Skeletal muscle satellite cell (primary cell): ENCODE measurements at regions not wholly inside any gene's neighbourhood (a gene's known extent, or its start where the extent isn't known, plus 50 kb on each side); places are given as distances from the start of the nearest gene placed in this dataset.
"Not testable (repeated sequence)": the region's sequence is repeated elsewhere in the genome, so short reads cannot be mapped to it uniquely, and the experiment has no call there.

Experiments used
- H3K27me3 ChIP-seq: 2 replicates; pipeline ENCODE4 v1.7.0; 2013; ENCODE audit warnings: low read length; ENCODE audit not compliant: control insufficient read depth, insufficient read depth
- H3K36me3 ChIP-seq: 2 replicates; pipeline ENCODE4 v1.7.0; 2013; ENCODE audit warnings: mild to moderate bottlenecking, control low read depth, low read length; ENCODE audit not compliant: insufficient read depth
- H3K4me1 ChIP-seq: 2 replicates; pipeline ENCODE4 v1.7.0; 2013; ENCODE audit warnings: low read length; ENCODE audit not compliant: control insufficient read depth, insufficient read depth
- H3K4me2 ChIP-seq: 2 replicates; pipeline ENCODE4 v1.7.0; 2013; ENCODE audit warnings: mild to moderate bottlenecking, low read length
- H3K4me3 ChIP-seq: 2 replicates; pipeline ENCODE4 v1.7.0; 2013; ENCODE audit warnings: low read length
- H3K9ac ChIP-seq: 2 replicates; pipeline ENCODE4 v1.7.0; 2013; ENCODE audit warnings: mild to moderate bottlenecking, low read depth, low read length, moderate library complexity
- H3K9me3 ChIP-seq: replicated peaks from 2 replicates; pipeline ENCODE4 v1.7.0; 2013; ENCODE audit warnings: mild to moderate bottlenecking, control low read depth, low read length

DNA sequence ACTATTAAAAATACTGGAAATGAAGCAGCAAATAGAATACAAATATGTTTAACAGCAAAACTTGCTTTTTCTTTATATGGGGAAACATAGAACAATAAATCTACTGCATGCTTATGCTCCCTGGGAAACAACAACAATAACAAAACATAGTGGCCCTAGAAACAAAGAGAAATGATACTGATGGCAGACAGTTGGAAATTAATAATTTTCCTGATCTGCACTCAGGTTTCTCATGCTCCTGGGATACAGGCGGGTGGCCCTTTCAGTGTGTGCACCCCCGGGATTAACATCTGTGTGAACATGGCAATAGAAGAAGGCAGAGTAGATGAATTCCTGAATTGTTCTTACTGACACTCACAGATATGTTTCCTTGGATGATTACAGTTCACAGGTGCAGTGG, 209.2 kb upstream of the TBX18 start:
- Histone ChIP-seq H3K4me1 (peaks cover 9% of the 10 kb centered on the region), H3K36me3 (no peaks in the 10 kb centered on the region), H3K27me3 (peaks cover 3% of the 10 kb centered on the region), H3K9me3 (no peaks in the 10 kb centered on the region), H3K4me3 (no peak overlapping the region), H3K4me2 (no peak overlapping the region), H3K9ac (no peak overlapping the region)

GRCh38 chr6:84967965-84968364, 203.6 kb upstream of the TBX18 start:
- no peaks in the 10 kb centered on the region for H3K36me3 ChIP-seq
- H3K4me3 ChIP-seq = no peak overlapping the region
- H3K9me3 ChIP-seq = no peaks in the 10 kb centered on the region
- peaks cover 3% of the 10 kb centered on the region for H3K27me3 ChIP-seq
- no peak overlapping the region for H3K4me2 ChIP-seq
- no peaks in the 10 kb centered on the region for H3K4me1 ChIP-seq
- H3K9ac ChIP-seq = no peak overlapping the region

GRCh38 chr6:84967389-84967788, 203.0 kb upstream of the TBX18 start:
- Histone ChIP-seq H3K4me1 (no peaks in the 10 kb centered on the region), H3K36me3 (no peaks in the 10 kb centered on the region), H3K4me2 (no peak overlapping the region), H3K9me3 (no peaks in the 10 kb centered on the region), H3K9ac (no peak overlapping the region), H3K4me3 (no peak overlapping the region), H3K27me3 (peaks cover 3% of the 10 kb centered on the region)

DNA sequence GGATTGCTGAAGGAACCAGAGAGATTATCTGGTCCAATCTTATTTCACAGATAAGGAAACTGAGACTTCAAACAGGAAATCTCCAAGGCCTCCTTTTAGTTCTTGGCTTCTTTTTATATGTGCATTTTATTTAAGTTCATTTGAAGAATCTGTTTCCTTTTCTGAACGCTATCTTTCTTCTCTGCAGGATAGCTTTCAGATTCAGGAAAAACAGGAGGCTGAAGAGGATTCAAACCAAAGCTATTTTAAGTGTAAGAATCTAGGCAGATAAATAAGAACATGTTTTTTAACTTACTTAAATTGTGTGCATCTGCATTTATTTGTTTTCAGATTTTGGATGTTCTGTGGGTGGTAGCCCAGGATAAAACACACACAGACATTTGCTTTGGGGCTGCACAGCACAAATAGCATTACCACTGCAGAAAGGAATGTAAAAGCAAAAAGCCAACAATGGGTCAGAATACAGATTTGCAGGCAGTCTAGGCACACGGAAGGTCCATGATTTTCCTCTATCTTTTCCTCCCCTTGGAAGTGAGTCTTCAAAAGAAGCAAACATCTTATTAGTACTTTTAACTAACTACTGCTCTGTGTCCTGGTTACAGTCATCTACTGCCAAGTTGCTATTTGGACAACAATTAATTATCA, 188.8 kb upstream of the TBX18 start:
- no peaks in the 10 kb centered on the region for H3K4me1 ChIP-seq

DNA sequence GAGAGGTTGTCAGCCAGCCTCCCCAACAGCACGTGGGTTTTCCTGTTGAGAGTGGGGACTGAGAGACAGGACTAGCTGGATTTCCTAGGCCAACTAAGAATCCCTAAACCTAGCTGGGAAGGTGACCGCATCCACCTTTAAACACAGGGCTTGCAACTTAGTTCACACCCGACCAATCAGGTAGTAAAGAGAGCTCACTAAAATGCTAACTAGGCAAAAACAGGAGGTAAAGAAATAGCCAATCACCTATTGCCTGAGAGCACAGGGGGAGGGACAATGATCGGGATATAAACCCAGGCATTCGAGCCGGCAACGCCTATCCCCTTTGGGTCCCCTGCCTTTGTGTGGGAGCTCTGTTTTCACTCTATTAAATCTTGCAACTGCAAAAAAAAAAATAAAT, 180.5 kb upstream of the TBX18 start:
- H3K4me3 ChIP-seq, H3K36me3 ChIP-seq, H3K4me2 ChIP-seq, H3K4me1 ChIP-seq, H3K9me3 ChIP-seq, H3K9ac ChIP-seq, H3K27me3 ChIP-seq: not testable (repeated sequence)

More for the DNA sequence above, 188.8 kb upstream of the TBX18 start:
- Histone ChIP-seq H3K27me3 (no peaks in the 10 kb centered on the region), H3K4me3 (no peak overlapping the region), H3K36me3 (no peaks in the 10 kb centered on the region), H3K9ac (no peak overlapping the region), H3K4me2 (no peak overlapping the region), H3K9me3 (no peaks in the 10 kb centered on the region)

GRCh38 chr6:84943905-84944304, 179.5 kb upstream of the TBX18 start:
- H3K4me3 ChIP-seq = no peak overlapping the region

DNA sequence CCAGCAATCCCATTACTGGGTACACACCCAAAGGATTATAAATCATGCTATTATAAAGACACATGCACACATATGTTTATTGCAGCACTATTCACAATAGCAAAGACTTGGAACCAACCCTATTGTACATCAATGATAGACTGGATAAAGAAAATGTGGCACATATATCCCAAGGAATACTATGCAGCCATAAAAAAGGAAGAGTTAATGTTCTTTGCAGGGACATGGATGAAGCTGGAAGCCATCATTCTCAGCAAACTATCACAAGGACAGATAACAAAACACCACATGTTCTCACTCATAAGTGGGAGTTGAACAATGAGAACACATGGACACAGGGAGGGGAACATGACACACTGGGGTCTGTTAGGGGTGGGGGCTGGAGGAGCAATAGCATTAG, 177.2 kb upstream of the TBX18 start:
- not testable (repeated sequence) for H3K4me2 ChIP-seq, H3K4me3 ChIP-seq, H3K27me3 ChIP-seq, H3K4me1 ChIP-seq, H3K36me3 ChIP-seq, H3K9ac ChIP-seq, H3K9me3 ChIP-seq

More at GRCh38 chr6:84943905-84944304, 179.5 kb upstream of the TBX18 start:
- no peak overlapping the region for H3K9ac ChIP-seq
- no peaks in the 10 kb centered on the region for H3K9me3 ChIP-seq
- no peak overlapping the region for H3K4me2 ChIP-seq
- H3K27me3 ChIP-seq = no peaks in the 10 kb centered on the region
- H3K36me3 ChIP-seq = no peaks in the 10 kb centered on the region
- no peaks in the 10 kb centered on the region for H3K4me1 ChIP-seq

DNA sequence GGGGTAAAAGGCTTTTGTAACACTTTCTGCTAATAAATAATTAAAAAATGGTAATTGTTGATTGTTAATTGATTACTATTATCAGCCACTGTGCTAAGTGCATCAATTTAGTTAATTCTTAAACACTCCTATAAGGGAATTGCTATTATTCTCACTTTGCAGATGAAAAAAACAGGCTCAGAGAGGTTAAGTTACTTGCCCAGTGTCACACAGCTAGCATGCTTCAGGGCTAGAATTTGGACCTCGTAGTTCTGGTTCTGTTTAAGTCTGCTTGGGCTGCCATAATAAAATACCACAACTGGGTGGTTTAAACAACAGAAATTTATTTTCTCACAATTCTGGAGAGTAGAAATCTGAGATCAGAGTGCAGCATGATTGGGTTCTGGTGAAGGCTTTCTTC, 164.8 kb upstream of the TBX18 start:
- no peak overlapping the region for H3K9ac ChIP-seq
- peaks cover 16% of the 10 kb centered on the region for H3K27me3 ChIP-seq
- no peak overlapping the region for H3K4me3 ChIP-seq
- H3K4me1 ChIP-seq = no peaks in the 10 kb centered on the region
- no peaks in the 10 kb centered on the region for H3K36me3 ChIP-seq
- no peaks in the 10 kb centered on the region for H3K9me3 ChIP-seq
- H3K4me2 ChIP-seq = no peak overlapping the region

GRCh38 chr6:84927551-84927950, 163.2 kb upstream of the TBX18 start:
- Histone ChIP-seq H3K9me3 (no peaks in the 10 kb centered on the region), H3K36me3 (no peaks in the 10 kb centered on the region), H3K27me3 (peaks cover 13% of the 10 kb centered on the region), H3K4me1 (no peaks in the 10 kb centered on the region), H3K9ac (no peak overlapping the region), H3K4me2 (no peak overlapping the region), H3K4me3 (no peak overlapping the region)

DNA sequence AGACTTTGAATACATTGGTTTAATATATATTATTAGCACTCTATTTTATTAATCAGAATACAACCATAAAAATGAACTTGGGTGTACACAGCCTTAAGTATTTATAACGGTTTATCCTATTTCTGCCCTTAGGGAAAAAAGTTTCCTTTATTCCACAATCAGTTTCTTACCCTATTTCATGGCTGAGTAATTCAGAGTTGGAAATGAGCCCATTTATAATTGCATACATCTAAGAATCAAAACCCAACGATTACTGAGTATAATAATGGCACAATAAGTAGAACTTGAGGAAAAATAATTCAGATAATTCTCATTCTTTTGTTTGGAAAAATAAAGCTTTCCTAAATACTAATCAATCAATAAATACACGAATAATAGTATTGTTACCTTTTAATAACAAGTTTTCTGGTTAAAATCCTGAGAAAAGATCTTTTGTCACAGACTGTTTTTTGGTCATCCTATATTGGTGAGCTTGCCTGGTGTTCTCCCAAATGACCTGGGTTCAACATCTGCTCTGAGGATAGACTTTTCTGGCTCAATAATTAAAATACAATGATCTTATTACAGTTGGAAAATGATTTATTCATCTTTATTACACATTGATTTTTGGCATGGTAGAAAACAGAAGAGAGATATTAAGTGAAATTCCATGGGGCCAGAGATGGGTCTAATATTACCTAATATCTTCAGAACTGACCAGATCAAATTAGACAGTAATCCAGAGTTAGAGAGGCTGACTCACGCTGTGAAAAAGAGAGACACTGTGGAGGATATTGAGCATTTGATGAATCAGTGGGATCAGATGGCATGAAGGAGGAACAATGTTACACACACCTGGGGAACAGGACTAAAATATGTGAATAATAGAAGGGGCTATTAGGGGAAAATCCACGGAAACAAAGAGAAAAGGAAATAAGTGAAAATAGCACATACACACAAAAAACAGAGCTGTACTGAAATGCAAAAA, 162.1 kb upstream of the TBX18 start:
- Histone ChIP-seq H3K9ac (no peak overlapping the region), H3K4me1 (no peaks in the 10 kb centered on the region), H3K27me3 (peaks cover 13% of the 10 kb centered on the region), H3K9me3 (no peaks in the 10 kb centered on the region), H3K4me3 (no peak overlapping the region), H3K4me2 (no peak overlapping the region), H3K36me3 (no peaks in the 10 kb centered on the region)

DNA sequence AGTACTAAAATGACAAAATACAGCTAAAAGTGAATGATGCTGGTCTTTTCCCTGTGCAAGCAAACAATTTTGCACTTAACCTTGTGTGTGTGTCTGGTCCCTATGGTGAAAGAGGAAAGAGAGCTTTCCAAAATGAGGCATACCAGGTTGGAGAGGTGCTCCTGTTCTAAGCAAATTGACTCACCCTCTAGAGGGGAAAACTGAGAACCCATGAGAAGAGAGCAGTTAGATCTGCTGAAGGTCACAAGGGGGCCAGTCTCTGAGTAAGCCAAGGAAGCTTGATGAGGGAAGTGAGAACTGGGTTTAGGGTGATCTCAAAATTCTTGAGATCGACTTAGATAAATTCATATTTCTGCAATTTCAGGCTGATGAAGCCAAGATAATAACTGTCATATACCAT, 157.5 kb upstream of the TBX18 start:
- H3K4me3 ChIP-seq = no peak overlapping the region
- H3K9me3 ChIP-seq = no peaks in the 10 kb centered on the region
- H3K27me3 ChIP-seq = peaks cover 10% of the 10 kb centered on the region
- no peaks in the 10 kb centered on the region for H3K36me3 ChIP-seq
- no peak overlapping the region for H3K9ac ChIP-seq
- no peaks in the 10 kb centered on the region for H3K4me1 ChIP-seq
- H3K4me2 ChIP-seq = no peak overlapping the region

GRCh38 chr6:84920021-84920420, 155.6 kb upstream of the TBX18 start:
- H3K4me1 ChIP-seq = no peaks in the 10 kb centered on the region
- no peak overlapping the region for H3K4me3 ChIP-seq
- H3K36me3 ChIP-seq = no peaks in the 10 kb centered on the region
- H3K27me3 ChIP-seq = peaks cover 10% of the 10 kb centered on the region
- H3K4me2 ChIP-seq = no peak overlapping the region
- no peaks in the 10 kb centered on the region for H3K9me3 ChIP-seq
- no peak overlapping the region for H3K9ac ChIP-seq
